H1 (cell line): ENCODE measurements at regions not wholly inside any gene's neighbourhood (a gene's known extent, or its start where the extent isn't known, plus 50 kb on each side); places are given as distances from the start of the nearest gene placed in this dataset.
A peak's percentile ranks its signal among the peaks of the same experiment; 100 is the strongest.

Experiments
- CTCF ChIA-PET: fragments of 300-600 bp; sonication (Branson Sonifier 250); formaldehyde crosslinking; loops from one replicate; lab custom pipeline; 2021; ENCODE audit not compliant: partially characterized antibody; lab: Charles Lee
- POLR2A ChIA-PET: fragments of 300-600 bp; sonication (Branson Sonifier 250); formaldehyde crosslinking; loops from one replicate; lab custom pipeline; 2021; ENCODE audit warnings: inconsistent platforms; ENCODE audit not compliant: partially characterized antibody; lab: Charles Lee
- DNase-seq, 2 experiments: peaks; one replicate each; pipeline versions ENCODE4 v3.0.0 to v3.0.0-alpha.2; 2010 to 2022; ENCODE audit warnings: low spot score in 2 of 2, low read depth in 1 of 2, mixed read lengths in 1 of 2
- FAIRE-seq: peaks from 2 replicates; lab custom pipeline; 2011; peaks lifted over from hg19 to GRCh38; lab: Jason Lieb, UNC
- H2AFZ ChIP-seq: 2 replicates; pipeline ENCODE4 v1.8.1; 2012; ENCODE audit warnings: low read length, inconsistent platforms
- H2AK5ac ChIP-seq: 2 replicates; pipeline ENCODE4 v1.6.1; 2013; ENCODE audit warnings: low read depth, low read length
- H2BK120ac ChIP-seq: replicated peaks from 2 replicates; pipeline ENCODE3; 2013; ENCODE audit warnings: low read depth, low read length, inconsistent platforms
- H2BK12ac ChIP-seq: 2 replicates; pipeline ENCODE4 v1.6.1; 2013; ENCODE audit warnings: low read depth, low read length
- H2BK15ac ChIP-seq: 2 replicates; pipeline ENCODE4 v1.6.1; 2013; ENCODE audit warnings: low read length
- H2BK20ac ChIP-seq: 2 replicates; pipeline ENCODE4 v1.6.1; 2013; ENCODE audit warnings: low read length
- H2BK5ac ChIP-seq: 2 replicates; pipeline ENCODE4 v1.6.1; 2013; ENCODE audit warnings: low read depth, low read length
- H3K14ac ChIP-seq: 2 replicates; pipeline ENCODE4 v1.6.1; 2013; ENCODE audit warnings: inconsistent platforms; ENCODE audit not compliant: insufficient read length
- H3K18ac ChIP-seq: 2 replicates; pipeline ENCODE4 v1.6.1; 2013; ENCODE audit warnings: low read length; ENCODE audit errors: extremely low read depth
- H3K23ac ChIP-seq: 2 replicates; pipeline ENCODE4 v1.6.1; 2013; ENCODE audit warnings: inconsistent platforms; ENCODE audit not compliant: insufficient read length
- H3K23me2 ChIP-seq: 2 replicates; pipeline ENCODE4 v1.6.1; 2013; ENCODE audit warnings: low read depth, low read length
- H3K27ac ChIP-seq: 2 replicates; pipeline ENCODE4 v1.6.1; 2011; ENCODE audit warnings: low read depth, low read length, inconsistent platforms
- H3K27me3 ChIP-seq, 4 experiments: replicated peaks in 1 of 4; 1 replicate in 1 of 4; 2 replicates in 3 of 4; pipeline versions ENCODE4 v1.6.1 to v1.8.1; 2011 to 2013; ENCODE audit warnings: low read length in 3 of 4, mild to moderate bottlenecking in 3 of 4, inconsistent platforms in 2 of 4, mixed read lengths in 2 of 4, moderate library complexity in 1 of 4; ENCODE audit not compliant: control insufficient read depth in 3 of 4, insufficient read depth in 3 of 4; ENCODE audit errors: extremely low read depth in 1 of 4
- H3K36me3 ChIP-seq, 4 experiments: 2 replicates each; pipeline versions ENCODE4 v1.6.1 to v1.8.1; 2011 to 2013; ENCODE audit warnings: mild to moderate bottlenecking in 4 of 4, low read length in 3 of 4, moderate library complexity in 2 of 4, control low read depth in 1 of 4, inconsistent platforms in 1 of 4; ENCODE audit not compliant: insufficient read depth in 4 of 4, control insufficient read depth in 2 of 4
- H3K4ac ChIP-seq: replicated peaks from 2 replicates; pipeline ENCODE3; 2013; ENCODE audit warnings: low read length, low read depth, mixed read lengths, inconsistent platforms; ENCODE audit not compliant: insufficient read length
- H3K4me1 ChIP-seq, 4 experiments: replicated peaks in 1 of 4; 1 replicate in 1 of 4; 2 replicates in 3 of 4; pipeline versions ENCODE4 v1.6.1 to v1.8.1; 2011 to 2013; ENCODE audit warnings: low read length in 3 of 4, inconsistent platforms in 2 of 4, mixed read lengths in 1 of 4; ENCODE audit not compliant: insufficient read depth in 4 of 4, control insufficient read depth in 3 of 4
- H3K4me2 ChIP-seq, 2 experiments: 2 replicates each; pipeline versions ENCODE4 v1.6.1 to v1.8.1; 2011 to 2013; ENCODE audit warnings: low read depth in 2 of 2, low read length in 2 of 2, control low read depth in 1 of 2, inconsistent platforms in 1 of 2, mild to moderate bottlenecking in 1 of 2; ENCODE audit not compliant: insufficient read depth in 1 of 2
- H3K4me3 ChIP-seq, 4 experiments: fragments of 200-600, 300-600 bp in 1 of 4; sonication (generic), shearing (Covaris generic), sonication (Bioruptor Twin) in 1 of 4; 2 replicates each; pipeline versions ENCODE4 v1.5.1 to v1.8.1; 2011 to 2016; ENCODE audit warnings: low read length in 4 of 4, low read depth in 3 of 4, control low read depth in 2 of 4, inconsistent platforms in 2 of 4, mild to moderate bottlenecking in 2 of 4, mixed read lengths in 1 of 4, moderate library complexity in 1 of 4; ENCODE audit not compliant: insufficient read depth in 2 of 4; ENCODE audit errors: extremely low read depth in 1 of 4
- H3K56ac ChIP-seq: replicated peaks from 2 replicates; pipeline ENCODE3; 2013; ENCODE audit warnings: low read depth, mild to moderate bottlenecking, mixed read lengths, low read length, inconsistent platforms; ENCODE audit not compliant: insufficient read length
- H3K79me1 ChIP-seq: 2 replicates; pipeline ENCODE4 v1.6.1; 2013; ENCODE audit warnings: low read depth, low read length, control low read depth
- H3K79me2 ChIP-seq, 2 experiments: 2 replicates each; pipeline versions ENCODE4 v1.6.1 to v1.8.1; 2012 to 2013; ENCODE audit warnings: low read length in 2 of 2, mild to moderate bottlenecking in 2 of 2, inconsistent platforms in 1 of 2; ENCODE audit not compliant: insufficient read depth in 2 of 2, control insufficient read depth in 1 of 2
- H3K9ac ChIP-seq, 4 experiments: replicated peaks in 1 of 4; 1 replicate in 1 of 4; 2 replicates in 3 of 4; pipeline versions ENCODE4 v1.6.1 to v1.8.1; 2011 to 2013; ENCODE audit warnings: low read depth in 3 of 4, low read length in 3 of 4, control low read depth in 2 of 4, mild to moderate bottlenecking in 2 of 4, moderate library complexity in 2 of 4, inconsistent platforms in 1 of 4; ENCODE audit errors: extremely low read depth in 1 of 4
- H3K9me3 ChIP-seq, 2 experiments: 2 replicates each; pipeline versions ENCODE4 v1.6.1 to v1.8.1; 2012 to 2013; ENCODE audit warnings: mild to moderate bottlenecking in 2 of 2, moderate library complexity in 2 of 2, control low read depth in 1 of 2, inconsistent platforms in 1 of 2, low read depth in 1 of 2, low read length in 1 of 2, mixed read lengths in 1 of 2; ENCODE audit not compliant: insufficient read depth in 2 of 2
- H4K20me1 ChIP-seq, 2 experiments: replicated peaks in 1 of 2; 2 replicates each; pipeline versions ENCODE3 to v1.8.1; 2011 to 2013; ENCODE audit warnings: inconsistent platforms in 2 of 2, low read length in 2 of 2, mild to moderate bottlenecking in 1 of 2; ENCODE audit not compliant: insufficient read depth in 2 of 2, control insufficient read depth in 1 of 2
- H4K5ac ChIP-seq: 2 replicates; pipeline ENCODE4 v1.6.1; 2013; ENCODE audit warnings: low read length, low read depth, mixed read lengths, inconsistent platforms; ENCODE audit not compliant: insufficient read length
- H4K8ac ChIP-seq: 2 replicates; pipeline ENCODE4 v1.8.0; 2013; ENCODE audit warnings: mild to moderate bottlenecking, moderate library complexity, low read length, inconsistent platforms; ENCODE audit not compliant: insufficient read depth; ENCODE audit errors: extremely low read depth
- H4K91ac ChIP-seq: replicated peaks from 2 replicates; pipeline ENCODE3; 2013; ENCODE audit warnings: low read length, mixed read lengths, inconsistent platforms; ENCODE audit not compliant: insufficient read length
- ASH2L ChIP-seq: fragments of 200-600, 300-600 bp; sonication (generic); IDR thresholded peaks from one replicate; pipeline ENCODE4 v1.7.1; 2017; ENCODE audit warnings: low read length
- CBX8 ChIP-seq: fragments of 300-800, 300-1000 bp; sonication (generic); IDR thresholded peaks from 2 replicates; pipeline ENCODE4 v1.7.1; 2016; ENCODE audit warnings: low read depth, low read length, borderline replicate concordance
- E2F6 ChIP-seq: IDR thresholded peaks from 2 replicates; pipeline ENCODE4 v1.6.1; 2012; ENCODE audit warnings: inconsistent platforms
- EZH2 ChIP-seq: fragments of 200-600 bp; sonication (generic); IDR thresholded peaks from 2 replicates; pipeline ENCODE4 v1.7.1; 2012; ENCODE audit warnings: low read depth, mild to moderate bottlenecking, moderate library complexity, low read length, inconsistent platforms; ENCODE audit not compliant: severe bottlenecking
- GABPA ChIP-seq: IDR thresholded peaks from 2 replicates; pipeline ENCODE4 v1.6.1; 2011; ENCODE audit warnings: mild to moderate bottlenecking, low read length, moderate library complexity, borderline replicate concordance; ENCODE audit not compliant: insufficient read depth
- HDAC6 ChIP-seq: IDR thresholded peaks from one replicate; pipeline ENCODE4 v1.7.1; 2012; ENCODE audit warnings: low read depth, mild to moderate bottlenecking, inconsistent platforms, low read length, moderate library complexity
- JUND ChIP-seq: IDR thresholded peaks from 2 replicates; pipeline ENCODE4 v1.6.1; 2011; ENCODE audit warnings: mild to moderate bottlenecking, improper control_type of control experiment, low read length
- MAFK ChIP-seq: IDR thresholded peaks from 2 replicates; pipeline ENCODE4 v1.6.1; 2012; ENCODE audit warnings: low read depth, mild to moderate bottlenecking, improper control_type of control experiment, low read length
- RFX5 ChIP-seq: IDR thresholded peaks from 2 replicates; pipeline ENCODE4 v1.6.1; 2011; ENCODE audit warnings: low read depth, low read length, improper control_type of control experiment, borderline replicate concordance
- SP4 ChIP-seq: IDR thresholded peaks from 2 replicates; pipeline ENCODE4 v1.6.1; 2012; ENCODE audit warnings: low read length, inconsistent platforms
- TCF12 ChIP-seq: IDR thresholded peaks from 2 replicates; pipeline ENCODE4 v1.6.1; 2011; ENCODE audit warnings: low read depth, mild to moderate bottlenecking, low read length
- WGBS, 2 experiments: shearing (Covaris generic) in 1 of 2; methylation state at CpG; one replicate each; pipeline versions ENCODE4 v1.1.6 to v1.1.7; 2013 to 2015; ENCODE audit warnings: low lambda C conversion rate in 2 of 2, mixed read lengths in 2 of 2, inconsistent platforms in 1 of 2, low coverage in 1 of 2, missing lambda C conversion rate in 1 of 2; ENCODE audit not compliant: insufficient replicate concordance in 2 of 2, insufficient coverage in 1 of 2, insufficient read length in 1 of 2; ENCODE audit errors: extremely low coverage in 1 of 2, missing lambda C conversion rate in 1 of 2; 5-methylcytosine and 5-hydroxymethylcytosine counted together

GRCh38 chr3:184635126-184635525 is 73.5 kb downstream of the EPHB3 start:
- Histone ChIP-seq H3K27me3 (peaks cover 0 to 5% (median 0%) of the 10 kb centered on the region in 4 experiments; a peak in 1 of 7 replicates), H4K20me1 (no peaks in the 10 kb centered on the region), H3K4ac (no peak overlapping the region), H2BK12ac (0 out of 2 replicates have a peak overlapping the region, but pooled peaks have one; percentile 17), H3K56ac (no peak overlapping the region), H3K4me1 (peaks cover 0 to 19% (median 11%) of the 10 kb centered on the region in 4 experiments; a peak in 6 of 7 replicates), H4K8ac (no peak overlapping the region), H4K5ac (no peak overlapping the region), H2BK5ac (no peak overlapping the region), H3K79me1 (no peaks in the 10 kb centered on the region), H3K79me2 (no peaks in the 10 kb centered on the region), H2BK20ac (no peak overlapping the region), H3K9me3 (no peaks in the 10 kb centered on the region), H3K9ac (no peak overlapping the region), H3K4me2 (no peak overlapping the region), H4K91ac (no peak overlapping the region), H3K23me2 (peaks cover 1% of the 10 kb centered on the region; the same call in 1 of the 2 replicates), H3K4me3 (no peak overlapping the region), H2AFZ (no peak overlapping the region), H2AK5ac (no peak overlapping the region), H3K36me3 (no peaks in the 10 kb centered on the region), H2BK15ac (0 out of 2 replicates have a peak overlapping the region, but pooled peaks have one; percentile 25), H3K18ac (no peak overlapping the region; the same call in 1 of the 2 replicates), H3K23ac (no peak overlapping the region), H3K27ac (no peak overlapping the region), H3K14ac (no peak overlapping the region), H2BK120ac (no peak overlapping the region)
- ChIA-PET POLR2A (interaction anchor here (0.7 kb wide), 1 partner anchor 53 kb away, joined by 3 read pairs; no protein-coding TSS in a partner anchor), CTCF (interaction anchor here (1.7 to 3.3 kb wide), 3 partner anchors 18 to 166 kb away, joined by 5 to 10 read pairs (median 6); partner anchors contain the start of gene EPHB3)
- FAIRE-seq (no peak), DNase-seq (no peak)
- 60% methylated on average over 8 of the region's 8 CpGs; no CpG with 5 or more reads in 1 of the 2 experiments for WGBS, 2 experiments
- no peak for TF ChIP-seq HDAC6
- TF ChIP-seq GABPA, result no peak
- TF ChIP-seq TCF12, result no peak
- no peak for TF ChIP-seq MAFK
- no peak for TF ChIP-seq RFX5
- TF ChIP-seq JUND, result no peak
- TF ChIP-seq E2F6, result no peak
- TF ChIP-seq EZH2, result no peak
- TF ChIP-seq CBX8, result no peak
- no peak for TF ChIP-seq ASH2L
- no peak for TF ChIP-seq SP4
